ENCODE measurements at regions not wholly inside any gene's neighbourhood (a gene's known extent, or its start where the extent isn't known, plus 50 kb on each side); places are given as distances from the start of the nearest gene placed in this dataset.

DNA sequence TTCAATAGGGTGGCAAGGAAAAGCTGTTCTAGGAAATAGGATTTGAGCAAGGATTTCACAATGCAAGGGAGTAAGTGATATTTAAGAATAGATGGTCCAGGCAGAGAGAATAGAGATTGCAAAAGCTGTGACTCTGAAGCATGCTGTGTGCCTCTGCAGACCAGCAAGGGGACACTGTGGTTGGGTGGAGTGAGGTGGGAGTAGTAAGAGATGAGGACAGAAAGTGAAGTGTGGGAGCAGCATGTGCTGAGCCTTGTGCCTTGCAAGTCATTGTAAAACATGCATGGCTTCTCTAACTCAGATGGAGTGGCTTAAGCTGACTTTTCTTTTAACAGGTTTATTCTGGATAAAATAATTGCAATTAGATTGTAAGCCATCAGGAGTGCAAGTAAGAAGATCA lies 442.4 kb downstream of the CCSER2 start:
- TF ChIP-seq, protein P1, sequence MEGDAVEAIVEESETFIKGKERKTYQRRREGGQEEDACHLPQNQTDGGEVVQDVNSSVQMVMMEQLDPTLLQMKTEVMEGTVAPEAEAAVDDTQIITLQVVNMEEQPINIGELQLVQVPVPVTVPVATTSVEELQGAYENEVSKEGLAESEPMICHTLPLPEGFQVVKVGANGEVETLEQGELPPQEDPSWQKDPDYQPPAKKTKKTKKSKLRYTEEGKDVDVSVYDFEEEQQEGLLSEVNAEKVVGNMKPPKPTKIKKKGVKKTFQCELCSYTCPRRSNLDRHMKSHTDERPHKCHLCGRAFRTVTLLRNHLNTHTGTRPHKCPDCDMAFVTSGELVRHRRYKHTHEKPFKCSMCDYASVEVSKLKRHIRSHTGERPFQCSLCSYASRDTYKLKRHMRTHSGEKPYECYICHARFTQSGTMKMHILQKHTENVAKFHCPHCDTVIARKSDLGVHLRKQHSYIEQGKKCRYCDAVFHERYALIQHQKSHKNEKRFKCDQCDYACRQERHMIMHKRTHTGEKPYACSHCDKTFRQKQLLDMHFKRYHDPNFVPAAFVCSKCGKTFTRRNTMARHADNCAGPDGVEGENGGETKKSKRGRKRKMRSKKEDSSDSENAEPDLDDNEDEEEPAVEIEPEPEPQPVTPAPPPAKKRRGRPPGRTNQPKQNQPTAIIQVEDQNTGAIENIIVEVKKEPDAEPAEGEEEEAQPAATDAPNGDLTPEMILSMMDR (IDR thresholded peaks at IDR 0.05), result no peak
- TF ChIP-seq POLR2A (IDR thresholded peaks at IDR 0.05), result no peak
- no peak for TF ChIP-seq POLR2AphosphoS5 (IDR thresholded peaks at IDR 0.05)
- no peak for TF ChIP-seq EP300 (IDR thresholded peaks at IDR 0.05)

Measured in gastroesophageal sphincter (tissue), 3 donors.